GM19463 (cell line): ENCODE measurements at regions not wholly inside any gene's neighbourhood (a gene's known extent, or its start where the extent isn't known, plus 50 kb on each side); places are given as distances from the start of the nearest gene placed in this dataset.
"Not testable (repeated sequence)": the region's sequence is repeated elsewhere in the genome, so short reads cannot be mapped to it uniquely, and the experiment has no call there.

Experiments
- ATAC-seq: cut with Tn5 transposase; IDR thresholded peaks from one replicate; pipeline ENCODE4 v1.9.1; 2021; ENCODE audit warnings: mild to moderate bottlenecking, moderate library complexity; ENCODE audit not compliant: unreplicated experiment

DNA sequence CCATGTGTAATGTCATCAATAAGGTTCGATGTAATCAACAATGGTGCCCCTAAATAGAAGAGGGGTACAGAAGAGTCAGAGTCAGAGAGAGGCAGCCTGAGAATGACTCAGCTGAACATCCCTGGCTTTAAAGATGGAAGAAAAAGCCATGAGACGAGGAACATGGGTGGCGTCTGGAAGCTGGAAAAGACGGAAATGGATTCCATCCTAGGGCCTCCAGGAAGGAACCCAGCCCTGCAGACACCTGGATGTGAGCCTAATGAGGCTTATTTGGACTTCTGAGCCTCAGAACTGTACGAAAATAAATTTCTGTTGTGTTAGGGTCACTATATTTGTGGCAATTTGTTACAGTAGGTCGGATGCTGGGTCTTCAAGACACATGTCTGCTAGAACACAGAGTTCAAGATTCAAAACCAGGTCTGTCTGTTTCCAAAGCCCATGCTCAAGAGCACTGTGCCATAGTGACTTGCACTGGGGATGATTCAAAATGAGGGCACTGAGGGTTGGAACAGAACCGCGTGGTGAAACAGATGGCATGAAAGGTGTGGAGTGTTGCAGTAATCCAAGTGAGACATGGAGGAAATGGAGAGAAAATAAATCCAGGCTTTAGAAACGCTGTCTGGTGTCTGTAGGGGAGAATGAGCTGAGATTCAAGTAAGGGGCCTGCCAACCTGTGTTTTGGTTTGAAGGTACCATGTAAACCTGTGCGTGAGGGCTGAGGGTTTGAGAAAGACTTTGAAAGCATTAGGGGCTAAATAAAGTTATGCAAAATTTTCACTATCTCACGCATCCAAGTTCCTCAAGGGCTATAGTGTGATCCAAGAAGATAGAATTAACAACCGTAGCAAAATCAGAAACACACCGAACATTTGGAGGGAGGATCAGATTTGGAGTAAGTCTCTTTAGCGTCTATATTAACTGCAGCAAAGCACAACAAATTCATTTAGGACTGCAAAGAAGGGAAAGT is 849.1 kb upstream of the AUTS2 start:
- no peak for ATAC-seq

GRCh38 chr7:68752485-68753178 is 845.6 kb upstream of the AUTS2 start:
- ATAC-seq = no peak

GRCh38 chr7:68754414-68754813 is 843.9 kb upstream of the AUTS2 start:
- ATAC-seq = no peak

GRCh38 chr7:68756986-68757495 is 841.2 kb upstream of the AUTS2 start:
- ATAC-seq = no peak

- ATAC-seq = no peak
These were observed 837.7 kb upstream of the AUTS2 start for GRCh38 chr7:68760556-68760955.

DNA sequence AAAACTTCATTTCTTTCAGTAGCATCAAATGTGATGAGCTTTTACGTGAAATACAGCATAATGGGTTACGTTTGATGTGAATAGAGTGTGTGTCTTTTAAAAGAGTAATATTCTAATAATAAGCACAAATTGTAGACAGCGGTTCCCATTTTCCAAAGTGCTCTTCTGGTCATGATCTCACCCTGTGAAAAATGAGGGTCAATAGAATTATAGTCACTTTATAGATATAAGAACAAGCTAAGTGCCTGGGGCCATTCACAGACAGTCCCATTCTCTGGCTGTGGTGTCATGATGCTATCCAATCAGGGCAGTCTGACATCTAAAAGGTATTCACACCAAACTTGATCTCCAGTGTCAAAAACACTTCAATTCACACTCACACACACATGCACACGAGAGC is 830.8 kb upstream of the AUTS2 start:
- no peak for ATAC-seq

DNA sequence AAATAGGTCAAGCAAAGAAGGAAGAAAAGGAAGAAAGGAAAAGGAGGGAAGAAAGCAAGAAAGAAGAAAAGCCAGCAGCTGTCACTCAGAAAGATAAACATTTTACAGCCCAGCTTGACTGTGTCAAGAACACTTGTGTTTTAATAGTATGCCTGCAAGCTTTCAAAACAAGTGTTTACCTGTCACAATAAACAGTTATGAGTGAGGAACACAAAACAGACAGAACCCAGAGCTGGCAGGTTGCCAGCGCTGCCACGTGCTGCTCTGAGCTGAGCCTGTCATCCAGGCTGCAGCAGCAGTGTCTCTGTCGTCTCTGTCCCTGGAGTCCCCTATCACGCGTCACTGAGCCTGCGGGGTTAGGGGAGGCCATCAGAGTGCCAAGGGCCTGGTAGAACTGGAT is 827.6 kb upstream of the AUTS2 start:
- no peak for ATAC-seq

GRCh38 chr7:68776326-68776725 is 821.9 kb upstream of the AUTS2 start:
- no peak for ATAC-seq

DNA sequence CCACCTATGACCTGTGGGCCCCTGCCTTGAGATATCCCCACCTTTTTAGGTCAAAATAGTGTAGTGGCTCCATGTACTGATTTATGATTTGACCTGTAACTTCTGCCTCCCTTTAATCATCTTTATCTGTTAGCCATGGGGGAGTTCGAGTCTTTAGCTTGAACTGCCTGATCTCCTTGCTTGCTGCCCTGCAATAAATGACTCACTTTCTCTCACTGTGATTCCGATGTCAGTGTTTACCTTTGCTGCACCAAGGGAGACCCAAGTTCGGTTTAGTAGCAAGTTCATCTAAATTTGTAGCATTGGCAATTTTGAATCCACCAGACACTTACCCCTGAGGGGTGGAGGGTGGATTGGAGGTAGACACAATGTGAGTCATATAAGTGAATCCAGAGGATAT is 814.6 kb upstream of the AUTS2 start:
- no peak for ATAC-seq

- ATAC-seq = no peak
These were observed 813.2 kb upstream of the AUTS2 start for GRCh38 chr7:68785036-68785435.

DNA sequence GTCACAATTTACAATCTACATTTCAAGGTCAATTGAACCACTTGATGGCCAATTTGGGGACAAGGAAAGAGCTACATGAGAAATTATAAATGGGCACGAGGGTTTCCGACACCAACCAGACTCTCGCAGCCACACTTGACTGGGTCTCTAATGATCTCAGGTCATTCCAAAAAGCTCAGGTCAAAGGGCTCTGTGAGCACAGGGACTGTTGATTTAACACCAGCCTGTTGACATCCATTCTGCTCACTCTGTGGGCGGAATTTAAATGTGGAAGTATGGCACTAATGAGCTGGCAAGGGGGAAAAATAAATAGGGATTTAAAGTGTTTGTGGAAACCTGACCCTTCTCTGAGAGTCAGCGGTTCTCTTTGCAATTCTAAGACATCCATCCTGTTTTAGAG is 810.7 kb upstream of the AUTS2 start:
- ATAC-seq = no peak

DNA sequence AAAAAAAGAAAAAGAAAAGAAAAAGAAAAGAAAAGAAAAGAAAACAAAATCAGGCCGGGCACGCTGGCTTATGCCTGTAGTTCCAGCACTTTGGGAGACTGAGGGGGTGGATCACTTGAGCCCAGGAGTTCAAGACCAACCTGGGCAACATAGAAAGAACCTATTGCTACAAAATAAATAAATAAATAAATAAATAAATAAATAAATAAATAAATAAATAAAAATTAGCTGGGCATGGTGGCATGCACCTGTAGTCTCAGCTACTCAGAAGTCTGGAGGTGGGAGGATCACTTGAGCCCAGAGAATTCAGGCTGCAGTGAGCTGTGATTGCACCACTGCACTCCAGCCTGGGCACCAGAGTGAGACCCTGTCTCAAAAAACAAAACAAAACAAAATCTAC is 809.7 kb upstream of the AUTS2 start:
- ATAC-seq = not testable (repeated sequence)

- no peak for ATAC-seq
These were observed 808.7 kb upstream of the AUTS2 start for GRCh38 chr7:68789597-68789996.

DNA sequence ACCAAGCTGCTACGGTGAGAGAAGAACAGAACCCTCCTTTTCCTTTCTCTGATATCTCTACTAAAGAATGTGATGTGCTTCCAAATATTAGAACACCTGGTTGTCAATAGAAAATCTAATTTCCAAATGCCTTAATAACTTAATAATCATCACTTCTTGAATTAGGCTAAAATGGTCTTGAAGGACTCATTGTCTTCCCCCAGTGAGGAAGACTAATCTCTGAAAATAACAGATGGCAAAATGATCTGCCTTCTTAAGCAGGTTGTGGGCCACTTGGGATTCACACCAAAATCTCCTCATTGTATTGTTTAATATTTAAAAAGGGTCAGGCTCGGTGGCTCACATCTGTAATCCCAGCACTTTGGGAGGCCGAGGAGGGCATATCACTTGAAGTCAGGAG is 805.9 kb upstream of the AUTS2 start:
- ATAC-seq = no peak

DNA sequence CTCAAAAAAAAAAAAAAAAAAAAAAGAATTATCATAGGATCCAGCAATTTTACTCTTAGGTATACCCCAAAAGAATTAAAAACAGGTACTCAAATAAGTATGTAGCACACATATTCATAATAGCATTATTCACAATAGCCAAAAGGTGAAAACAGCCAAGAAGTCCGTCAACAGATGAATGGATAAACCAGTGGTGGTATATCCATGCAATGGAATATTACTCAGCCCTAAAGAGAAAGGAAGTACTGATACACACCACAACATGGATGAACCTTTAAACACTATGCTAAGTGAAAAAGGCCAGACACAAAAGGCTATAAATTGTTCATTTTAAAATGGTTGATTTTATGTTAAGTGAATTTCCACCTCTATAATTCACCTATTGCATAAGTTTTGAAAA is 804.8 kb upstream of the AUTS2 start:
- no peak for ATAC-seq

- ATAC-seq = no peak
These were observed 798.0 kb upstream of the AUTS2 start for GRCh38 chr7:68800316-68800715.

- ATAC-seq = no peak
These were observed 793.1 kb upstream of the AUTS2 start for GRCh38 chr7:68805159-68805558.

GRCh38 chr7:68807666-68808065 is 790.6 kb upstream of the AUTS2 start:
- no peak for ATAC-seq

GRCh38 chr7:68813551-68814080 is 784.7 kb upstream of the AUTS2 start:
- ATAC-seq = no peak

- no peak for ATAC-seq
These were observed 781.8 kb upstream of the AUTS2 start for GRCh38 chr7:68816491-68816890.

GRCh38 chr7:68820321-68820720 is 778.0 kb upstream of the AUTS2 start:
- ATAC-seq = no peak

DNA sequence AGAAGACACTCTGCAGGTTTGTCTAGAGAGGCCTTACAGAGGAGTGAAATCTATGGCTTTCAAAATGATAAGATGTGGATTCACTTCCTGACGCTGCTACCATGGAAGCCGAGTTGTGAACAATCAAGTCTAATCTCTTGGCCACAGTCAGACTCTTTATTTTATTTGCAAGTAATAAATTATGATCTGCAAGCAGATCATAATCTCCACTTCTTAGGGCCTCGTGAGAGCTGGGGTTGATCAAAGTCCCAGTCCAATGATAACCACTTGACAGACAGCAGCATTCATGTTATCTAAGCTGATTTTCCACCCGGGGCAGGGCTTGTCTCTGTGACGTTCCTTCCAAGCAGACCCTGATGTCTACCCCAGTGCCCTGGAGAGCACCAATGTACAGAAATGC is 776.4 kb upstream of the AUTS2 start:
- ATAC-seq = no peak
